HEK293 (cell line): ENCODE measurements at regions not wholly inside any gene's neighbourhood (a gene's known extent, or its start where the extent isn't known, plus 50 kb on each side); places are given as distances from the start of the nearest gene placed in this dataset.

Source experiments
- CTCF ChIA-PET: fragments of 350-600 bp; formaldehyde crosslinking; extraction: SDS; loops from one replicate; lab custom pipeline; 2021; ENCODE audit warnings: antibody characterized with exemption; lab: Yijun Ruan, JAX
- POLR2A ChIA-PET: fragments of 300-600 bp; formaldehyde crosslinking; extraction: SDS; loops from one replicate; lab custom pipeline; 2020; ENCODE audit warnings: antibody characterized with exemption, inconsistent platforms; lab: Yijun Ruan, JAX
- H3K27ac ChIP-seq: fragments of 200-500 bp; sonication (Bioruptor generic); 2 replicates; pipeline ENCODE4 v1.5.1; 2014; ENCODE audit warnings: low read depth, low read length, control low read depth, inconsistent platforms; ENCODE audit errors: extremely low read depth
- H3K36me3 ChIP-seq, 2 experiments: fragments of 200-500 bp in 1 of 2; sonication (Bioruptor generic) in 1 of 2; 1 replicate in 1 of 2; 2 replicates in 1 of 2; pipeline ENCODE4 v1.5.1; 2014 to 2017; ENCODE audit warnings: inconsistent platforms in 2 of 2, low read length in 2 of 2; ENCODE audit not compliant: control insufficient read depth in 2 of 2, insufficient read depth in 1 of 2
- H3K4me1 ChIP-seq: fragments of 200-500 bp; sonication (Bioruptor generic); 2 replicates; pipeline ENCODE4 v1.5.1; 2014; ENCODE audit warnings: mild to moderate bottlenecking, low read length, inconsistent platforms; ENCODE audit not compliant: control insufficient read depth, insufficient read depth
- H3K4me3 ChIP-seq: 2 replicates; pipeline ENCODE4 v1.5.1; 2011; ENCODE audit warnings: low read depth, mild to moderate bottlenecking, control low read depth, low read length, moderate library complexity
- H3K9me3 ChIP-seq: fragments of 200-500 bp; sonication (Bioruptor generic); 2 replicates; pipeline ENCODE4 v1.5.1; 2014; ENCODE audit warnings: low read depth, low read length, inconsistent platforms; ENCODE audit not compliant: control insufficient read depth, insufficient read depth
- GLI4 ChIP-seq: fragments of 450-650 bp; formaldehyde crosslinking; IDR thresholded peaks from 2 replicates; pipeline ENCODE4 v1.5.1; 2016; ENCODE audit warnings: missing biosample characterization, missing genetic modification characterization
- KLF1 ChIP-seq: fragments of 450-650 bp; formaldehyde crosslinking; IDR thresholded peaks from 2 replicates; pipeline ENCODE4 v1.5.1; 2016; ENCODE audit warnings: missing biosample characterization, missing genetic modification characterization
- MYNN ChIP-seq: fragments of 450-650 bp; formaldehyde crosslinking; IDR thresholded peaks from 2 replicates; pipeline ENCODE4 v1.5.1; 2016; ENCODE audit warnings: missing biosample characterization, missing genetic modification characterization, borderline replicate concordance
- SCRT1 ChIP-seq: fragments of 450-650 bp; formaldehyde crosslinking; IDR thresholded peaks from 2 replicates; pipeline ENCODE4 v1.5.1; 2016; ENCODE audit warnings: missing biosample characterization, missing genetic modification characterization, borderline replicate concordance
- ZNF132 ChIP-seq: fragments of 450-650 bp; formaldehyde crosslinking; IDR thresholded peaks from 2 replicates; pipeline ENCODE4 v1.5.1; 2017; ENCODE audit warnings: missing biosample characterization, missing genetic modification characterization, borderline replicate concordance
- ZNF202 ChIP-seq: fragments of 450-650 bp; formaldehyde crosslinking; IDR thresholded peaks from 2 replicates; pipeline ENCODE4 v1.5.1; 2016; ENCODE audit warnings: missing biosample characterization, missing genetic modification characterization, borderline replicate concordance
- ZNF292 ChIP-seq: fragments of 450-650 bp; formaldehyde crosslinking; IDR thresholded peaks from 2 replicates; pipeline ENCODE4 v1.5.1; 2016; ENCODE audit warnings: low read depth, missing biosample characterization, missing genetic modification characterization, borderline replicate concordance
- ZNF311 ChIP-seq: fragments of 450-650 bp; formaldehyde crosslinking; IDR thresholded peaks from 2 replicates; pipeline ENCODE4 v1.5.1; 2017; ENCODE audit warnings: missing biosample characterization, missing genetic modification characterization, borderline replicate concordance
- ZNF416 ChIP-seq: fragments of 450-650 bp; formaldehyde crosslinking; IDR thresholded peaks from 2 replicates; pipeline ENCODE4 v1.5.1; 2016; ENCODE audit warnings: missing biosample characterization, missing genetic modification characterization
- ZNF544 ChIP-seq: fragments of 450-650 bp; formaldehyde crosslinking; IDR thresholded peaks from 2 replicates; pipeline ENCODE4 v1.5.0; 2017; ENCODE audit warnings: missing biosample characterization, missing genetic modification characterization
- ZNF548 ChIP-seq: fragments of 450-650 bp; formaldehyde crosslinking; IDR thresholded peaks from 2 replicates; pipeline ENCODE4 v1.5.1; 2016; ENCODE audit warnings: missing biosample characterization, missing genetic modification characterization
- ZNF555 ChIP-seq: fragments of 450-650 bp; formaldehyde crosslinking; conservative IDR thresholded peaks from 2 replicates; pipeline ENCODE4 v1.5.1; 2017; ENCODE audit warnings: missing biosample characterization, mild to moderate bottlenecking, missing genetic modification characterization, inconsistent platforms
- ZNF610 ChIP-seq: fragments of 450-650 bp; formaldehyde crosslinking; IDR thresholded peaks from 2 replicates; pipeline ENCODE4 v1.5.1; 2016; ENCODE audit warnings: missing biosample characterization, missing genetic modification characterization, borderline replicate concordance
- ZNF621 ChIP-seq: fragments of 450-650 bp; formaldehyde crosslinking; IDR thresholded peaks from 2 replicates; pipeline ENCODE4 v1.5.1; 2017; ENCODE audit warnings: missing biosample characterization, missing genetic modification characterization
- ZNF623 ChIP-seq: fragments of 450-650 bp; formaldehyde crosslinking; IDR thresholded peaks from 2 replicates; pipeline ENCODE4 v1.5.1; 2016; ENCODE audit warnings: missing biosample characterization, missing genetic modification characterization
- ZNF629 ChIP-seq: fragments of 450-650 bp; formaldehyde crosslinking; IDR thresholded peaks from 2 replicates; pipeline ENCODE4 v1.5.1; 2017; ENCODE audit warnings: missing biosample characterization, missing genetic modification characterization
- ZNF677 ChIP-seq: fragments of 450-650 bp; IDR thresholded peaks from 2 replicates; pipeline ENCODE4 v1.5.0; 2018; ENCODE audit warnings: missing biosample characterization, mild to moderate bottlenecking, missing genetic modification characterization, moderate library complexity
- ZNF776 ChIP-seq: fragments of 450-650 bp; formaldehyde crosslinking; IDR thresholded peaks from 2 replicates; pipeline ENCODE4 v1.5.0; 2017; ENCODE audit warnings: missing biosample characterization, missing genetic modification characterization, borderline replicate concordance
- TF ChIP-seq, protein P1 (sequence below): fragments of 450-650 bp; formaldehyde crosslinking; IDR thresholded peaks from 2 replicates; pipeline ENCODE4; 2016; ENCODE audit warnings: missing biosample characterization, missing genetic modification characterization
- TF ChIP-seq, protein P2 (sequence below): fragments of 450-650 bp; formaldehyde crosslinking; IDR thresholded peaks from 2 replicates; pipeline ENCODE4 v1.5.1; 2017; ENCODE audit warnings: missing biosample characterization, missing genetic modification characterization
- TF ChIP-seq, protein P3 (sequence below): fragments of 450-650 bp; formaldehyde crosslinking; IDR thresholded peaks from 2 replicates; pipeline ENCODE4 v1.5.1; 2016; ENCODE audit warnings: missing biosample characterization, missing genetic modification characterization

DNA sequence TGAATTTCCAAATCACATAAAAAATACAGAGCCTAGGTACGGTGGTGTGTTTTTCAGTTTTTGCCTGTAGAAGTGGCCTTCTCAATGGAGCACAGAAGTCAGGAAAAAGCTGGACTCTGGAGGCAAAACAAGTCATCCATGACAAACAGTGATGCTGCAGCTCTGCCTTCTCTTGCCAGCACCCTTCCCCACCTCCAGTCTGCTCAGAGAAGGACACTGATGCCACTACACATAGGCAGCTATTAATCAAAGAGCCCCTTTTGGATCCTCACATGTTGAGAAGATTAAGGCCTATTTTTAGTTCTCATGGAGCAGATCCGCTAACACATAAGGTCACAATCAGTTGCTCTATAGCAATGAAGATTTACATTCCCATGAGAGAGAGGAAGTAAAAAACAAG lies 181.6 kb upstream of the GALNT5 start:
- no peaks in the 10 kb centered on the region for H3K4me1 ChIP-seq
- no peak overlapping the region for H3K4me3 ChIP-seq
- H3K27ac ChIP-seq: no peak overlapping the region
- H3K9me3 ChIP-seq: no peaks in the 10 kb centered on the region
- POLR2A ChIA-PET: no interaction called here
- no peak for TF ChIP-seq ZNF623 (tag by site-specific recombination)
- TF ChIP-seq, protein P1, sequence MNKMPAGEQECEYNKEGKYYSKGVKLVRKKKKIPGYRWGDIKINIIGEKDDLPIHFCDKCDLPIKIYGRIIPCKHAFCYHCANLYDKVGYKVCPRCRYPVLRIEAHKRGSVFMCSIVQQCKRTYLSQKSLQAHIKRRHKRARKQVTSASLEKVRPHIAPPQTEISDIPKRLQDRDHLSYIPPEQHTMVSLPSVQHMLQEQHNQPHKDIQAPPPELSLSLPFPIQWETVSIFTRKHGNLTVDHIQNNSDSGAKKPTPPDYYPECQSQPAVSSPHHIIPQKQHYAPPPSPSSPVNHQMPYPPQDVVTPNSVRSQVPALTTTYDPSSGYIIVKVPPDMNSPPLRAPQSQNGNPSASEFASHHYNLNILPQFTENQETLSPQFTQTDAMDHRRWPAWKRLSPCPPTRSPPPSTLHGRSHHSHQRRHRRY (tag by site-specific recombination): no peak
- TF ChIP-seq ZNF555 (tag by site-specific recombination): no peak
- TF ChIP-seq ZNF202 (tag by site-specific recombination): no peak
- no peak for TF ChIP-seq ZNF610 (tag by site-specific recombination)
- TF ChIP-seq ZNF677 (tag by site-specific recombination): no peak
- TF ChIP-seq, all 188 proteins: peak for 0
- no peaks in the 10 kb centered on the region for H3K36me3 ChIP-seq
- CTCF ChIA-PET: no interaction called here

DNA sequence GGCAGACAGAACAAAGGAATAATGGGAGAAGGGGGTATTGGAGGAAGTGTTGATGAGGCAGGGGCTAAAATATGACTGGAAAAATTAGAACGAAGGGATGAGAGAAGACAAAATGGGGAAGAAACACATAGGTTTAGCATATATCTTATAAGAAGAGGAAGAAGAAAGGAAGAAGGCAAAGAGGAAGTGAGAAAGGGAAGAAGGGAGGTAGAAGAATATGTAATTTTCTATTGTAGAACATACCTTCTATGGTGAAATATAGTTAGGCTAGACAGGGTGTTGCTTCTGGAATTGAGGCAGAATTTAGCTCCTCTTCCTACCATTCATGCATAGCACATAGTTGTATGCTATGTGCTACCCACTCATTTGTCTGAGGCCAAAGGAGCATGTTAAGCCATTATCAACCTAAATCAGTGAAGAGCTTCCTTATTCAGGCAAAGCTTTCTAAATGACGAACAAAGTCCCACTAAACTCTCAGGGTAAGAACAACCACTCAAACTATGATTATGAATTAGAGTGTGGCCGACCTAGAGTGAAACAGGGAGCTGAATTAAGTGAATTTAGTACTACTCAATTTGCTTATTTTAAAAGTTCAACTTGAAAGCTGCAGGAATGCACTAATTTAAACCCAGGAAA lies 180.9 kb upstream of the GALNT5 start:
- CTCF ChIA-PET: no interaction called here
- TF ChIP-seq, protein P2, sequence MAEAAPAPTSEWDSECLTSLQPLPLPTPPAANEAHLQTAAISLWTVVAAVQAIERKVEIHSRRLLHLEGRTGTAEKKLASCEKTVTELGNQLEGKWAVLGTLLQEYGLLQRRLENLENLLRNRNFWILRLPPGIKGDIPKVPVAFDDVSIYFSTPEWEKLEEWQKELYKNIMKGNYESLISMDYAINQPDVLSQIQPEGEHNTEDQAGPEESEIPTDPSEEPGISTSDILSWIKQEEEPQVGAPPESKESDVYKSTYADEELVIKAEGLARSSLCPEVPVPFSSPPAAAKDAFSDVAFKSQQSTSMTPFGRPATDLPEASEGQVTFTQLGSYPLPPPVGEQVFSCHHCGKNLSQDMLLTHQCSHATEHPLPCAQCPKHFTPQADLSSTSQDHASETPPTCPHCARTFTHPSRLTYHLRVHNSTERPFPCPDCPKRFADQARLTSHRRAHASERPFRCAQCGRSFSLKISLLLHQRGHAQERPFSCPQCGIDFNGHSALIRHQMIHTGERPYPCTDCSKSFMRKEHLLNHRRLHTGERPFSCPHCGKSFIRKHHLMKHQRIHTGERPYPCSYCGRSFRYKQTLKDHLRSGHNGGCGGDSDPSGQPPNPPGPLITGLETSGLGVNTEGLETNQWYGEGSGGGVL: no peak
- TF ChIP-seq GLI4 (tag by site-specific recombination) (no peak), ZNF629 (tag by site-specific recombination) (no peak), MYNN (tag by site-specific recombination) (no peak), ZNF132 (no peak), ZNF416 (tag by site-specific recombination) (no peak), KLF1 (no peak), ZNF292 (tag by site-specific recombination) (no peak), ZNF544 (tag by site-specific recombination) (no peak), ZNF548 (no peak), ZNF621 (tag by site-specific recombination) (no peak), ZNF311 (tag by site-specific recombination) (no peak), ZNF776 (tag by site-specific recombination) (no peak), SCRT1 (no peak)
- TF ChIP-seq, protein P3, sequence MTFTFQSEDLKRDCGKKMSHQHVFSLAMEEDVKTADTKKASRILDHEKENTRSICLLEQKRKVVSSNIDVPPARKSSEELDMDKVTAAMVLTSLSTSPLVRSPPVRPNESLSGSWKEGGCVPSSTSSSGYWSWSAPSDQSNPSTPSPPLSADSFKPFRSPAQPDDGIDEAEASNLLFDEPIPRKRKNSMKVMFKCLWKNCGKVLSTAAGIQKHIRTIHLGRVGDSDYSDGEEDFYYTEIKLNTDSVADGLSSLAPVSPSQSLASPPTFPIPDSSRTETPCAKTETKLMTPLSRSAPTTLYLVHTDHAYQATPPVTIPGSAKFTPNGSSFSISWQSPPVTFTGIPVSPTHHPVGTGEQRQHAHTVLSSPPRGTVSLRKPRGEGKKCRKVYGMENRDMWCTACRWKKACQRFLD (tag by site-specific recombination): no peak
- H3K4me1 ChIP-seq: no peaks in the 10 kb centered on the region
- no peak overlapping the region for H3K27ac ChIP-seq
- POLR2A ChIA-PET: no interaction called here
- H3K4me3 ChIP-seq: no peak overlapping the region
- H3K9me3 ChIP-seq: no peaks in the 10 kb centered on the region
- H3K36me3 ChIP-seq: no peaks in the 10 kb centered on the region
